WTC11 (cell line): ENCODE measurements at regions not wholly inside any gene's neighbourhood (a gene's known extent, or its start where the extent isn't known, plus 50 kb on each side); places are given as distances from the start of the nearest gene placed in this dataset.

Experiments
- ATAC-seq: fragments of 200-7000 bp; cut with Tn5 transposase; 2 replicates; pipeline ENCODE4 v1.10.0; 2021; ENCODE audit warnings: mild to moderate bottlenecking, moderate library complexity
- CTCF ChIA-PET: fragments of 300-600 bp; sonication (Branson Sonifier 250); formaldehyde crosslinking; loops from one replicate; lab custom pipeline; 2021; ENCODE audit warnings: antibody characterized with exemption; lab: Charles Lee
- POLR2A ChIA-PET: fragments of 350-600 bp; sonication (Branson Sonifier 250); formaldehyde crosslinking; loops from one replicate; lab custom pipeline; 2021; ENCODE audit warnings: antibody characterized with exemption; lab: Charles Lee
- DNase-seq: peaks from one replicate; pipeline ENCODE4 v3.0.0; 2021; ENCODE audit warnings: low spot score
- H3K27ac Mint-ChIP-seq: 2 replicates; pipeline ENCODE4 v1.8.0; 2021; ENCODE audit warnings: mixed read lengths
- H3K27me3 Mint-ChIP-seq: 2 replicates; pipeline ENCODE4 v1.8.0; 2021; ENCODE audit warnings: low read depth, mild to moderate bottlenecking, moderate library complexity, mixed read lengths
- H3K36me3 Mint-ChIP-seq: 2 replicates; pipeline ENCODE4 v1.8.0; 2021; ENCODE audit warnings: mixed read lengths
- H3K4me1 Mint-ChIP-seq: 2 replicates; pipeline ENCODE4 v1.8.0; 2022; ENCODE audit warnings: mixed read lengths
- H3K4me3 Mint-ChIP-seq: 2 replicates; pipeline ENCODE4 v1.8.0; 2021; ENCODE audit warnings: mild to moderate bottlenecking, moderate library complexity, mixed read lengths
- H3K9me3 Mint-ChIP-seq: 2 replicates; pipeline ENCODE4 v1.8.0; 2021; ENCODE audit warnings: mixed read lengths
- CREM ChIP-seq: sonication (generic); formaldehyde crosslinking; IDR thresholded peaks from 2 replicates; pipeline ENCODE4 v1.8.1; 2022; ENCODE audit warnings: mild to moderate bottlenecking, missing genetic modification reagents, moderate library complexity
- PRRX2 ChIP-seq: fragments of 250-450 bp; sonication (Bioruptor Pico); IDR thresholded peaks from 2 replicates; pipeline ENCODE4 v1.8.0; 2021; ENCODE audit warnings: mild to moderate bottlenecking
- SMAD4 ChIP-seq: sonication (generic); formaldehyde crosslinking; IDR thresholded peaks from 2 replicates; pipeline ENCODE4 v1.8.0; 2022; ENCODE audit warnings: mild to moderate bottlenecking, missing genetic modification reagents
- SOX15 ChIP-seq: fragments of 250-450 bp; sonication (Bioruptor Pico); IDR thresholded peaks from 2 replicates; pipeline ENCODE4 v1.9.0; 2021; ENCODE audit warnings: mild to moderate bottlenecking
- ZNF232 ChIP-seq: sonication (generic); formaldehyde crosslinking; IDR thresholded peaks from 2 replicates; pipeline ENCODE4 v1.8.0; 2022; ENCODE audit warnings: mild to moderate bottlenecking, missing genetic modification reagents
- ZNF317 ChIP-seq: sonication (generic); formaldehyde crosslinking; IDR thresholded peaks from 2 replicates; pipeline ENCODE4 v1.8.1; 2023; ENCODE audit warnings: low read depth, mild to moderate bottlenecking, moderate library complexity, missing genetic modification reagents, borderline replicate concordance
- TF ChIP-seq, protein P1 (sequence below): sonication (generic); formaldehyde crosslinking; IDR thresholded peaks from 2 replicates; pipeline ENCODE4 v1.8.1; 2022; ENCODE audit warnings: mild to moderate bottlenecking, missing genetic modification reagents, moderate library complexity, borderline replicate concordance
- TF ChIP-seq, protein P2 (sequence below): sonication (generic); formaldehyde crosslinking; IDR thresholded peaks from 2 replicates; pipeline ENCODE4 v1.8.0; 2023; ENCODE audit warnings: missing genetic modification reagents
- TF ChIP-seq, protein P3 (sequence below): sonication (generic); formaldehyde crosslinking; IDR thresholded peaks from 2 replicates; pipeline ENCODE4 v1.8.0; 2022; ENCODE audit warnings: mild to moderate bottlenecking, missing genetic modification reagents
- TF ChIP-seq, protein P4 (sequence below): sonication (generic); formaldehyde crosslinking; IDR thresholded peaks from 2 replicates; pipeline ENCODE4 v1.8.1; 2023; ENCODE audit warnings: mild to moderate bottlenecking, missing genetic modification reagents, moderate library complexity
- TF ChIP-seq, protein P5 (sequence below): sonication (generic); formaldehyde crosslinking; IDR thresholded peaks from 2 replicates; pipeline ENCODE4 v1.8.0; 2022; ENCODE audit warnings: mild to moderate bottlenecking, missing genetic modification reagents
- TF ChIP-seq, protein P6 (sequence below): fragments of 250-450 bp; sonication (Bioruptor Pico); IDR thresholded peaks from 2 replicates; pipeline ENCODE4 v1.8.0; 2021; ENCODE audit warnings: mild to moderate bottlenecking

DNA sequence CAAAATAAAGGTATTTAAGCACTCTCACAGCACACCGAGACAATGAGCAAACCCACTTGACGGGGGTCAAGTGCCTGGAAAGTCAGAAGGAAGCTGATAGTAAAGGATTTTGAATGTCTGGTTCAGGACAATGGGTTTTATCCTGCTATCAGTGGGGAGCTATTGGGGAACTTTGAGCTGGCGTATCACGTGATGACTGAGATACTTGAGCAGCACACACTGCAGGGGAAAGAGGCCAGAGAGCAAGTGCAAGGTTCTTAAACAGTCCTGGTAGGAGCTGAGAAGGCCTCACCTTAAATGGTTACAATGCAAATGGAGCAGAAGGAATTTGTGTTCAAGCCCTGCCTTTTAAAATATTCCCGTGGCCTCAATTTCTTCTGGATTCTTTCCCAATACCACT, 225.3 kb downstream of the LACC1 start:
- peaks cover 33% of the 10 kb centered on the region for H3K9me3 Mint-ChIP-seq
- POLR2A ChIA-PET, result no interaction called here
- no peak for DNase-seq

DNA sequence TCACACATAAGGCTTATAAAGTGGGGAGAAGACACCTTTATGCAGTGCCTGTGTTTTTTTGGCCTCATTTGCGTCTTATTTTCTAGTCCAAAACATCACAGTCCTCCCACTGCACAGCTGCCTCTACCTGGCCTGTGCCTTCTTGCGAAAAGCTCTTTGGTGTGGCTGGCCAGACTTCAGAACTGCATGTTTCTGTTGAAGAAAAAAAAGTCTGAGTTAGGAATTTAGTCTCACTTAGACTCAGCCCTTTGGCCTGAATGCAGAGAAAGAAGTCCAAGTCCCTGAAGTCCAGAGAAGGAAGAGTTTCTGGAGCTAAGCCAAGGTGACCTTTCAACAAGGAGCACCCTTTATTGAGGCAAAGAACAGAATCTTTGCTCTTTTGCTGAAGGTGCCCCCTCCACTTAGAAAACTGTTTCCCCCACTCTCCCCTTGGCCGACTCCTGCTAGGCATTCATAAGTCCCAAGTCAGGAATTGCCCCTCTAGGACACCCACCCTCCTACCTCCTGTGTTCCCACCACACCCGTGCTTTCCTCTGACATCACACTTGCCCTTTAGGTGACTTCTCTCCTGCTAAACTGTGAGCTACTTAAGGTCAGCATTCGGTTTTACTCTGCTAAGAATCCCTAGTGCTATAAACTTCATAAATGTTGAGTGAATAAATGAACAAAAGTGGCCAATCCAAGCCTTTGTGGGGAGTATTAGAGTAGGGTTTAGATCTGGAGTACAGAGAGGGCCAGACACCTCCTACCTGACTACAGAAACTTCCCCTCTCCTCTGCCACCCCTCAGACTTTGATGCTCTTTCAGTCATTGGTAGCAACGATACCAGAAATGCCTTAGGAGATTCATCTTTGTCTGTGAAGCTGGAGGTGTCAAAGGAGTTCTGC, 226.8 kb downstream of the LACC1 start:
- Mint-ChIP-seq H3K9me3 (peaks cover 26% of the 10 kb centered on the region), H3K27me3 (peaks cover 7% of the 10 kb centered on the region), H3K4me3 (no peak overlapping the region), H3K4me1 (peaks cover 14% of the 10 kb centered on the region), H3K27ac (no peak overlapping the region), H3K36me3 (peaks cover 13% of the 10 kb centered on the region)
- ATAC-seq (no peak), DNase-seq (no peak)
- TF ChIP-seq, protein P1, sequence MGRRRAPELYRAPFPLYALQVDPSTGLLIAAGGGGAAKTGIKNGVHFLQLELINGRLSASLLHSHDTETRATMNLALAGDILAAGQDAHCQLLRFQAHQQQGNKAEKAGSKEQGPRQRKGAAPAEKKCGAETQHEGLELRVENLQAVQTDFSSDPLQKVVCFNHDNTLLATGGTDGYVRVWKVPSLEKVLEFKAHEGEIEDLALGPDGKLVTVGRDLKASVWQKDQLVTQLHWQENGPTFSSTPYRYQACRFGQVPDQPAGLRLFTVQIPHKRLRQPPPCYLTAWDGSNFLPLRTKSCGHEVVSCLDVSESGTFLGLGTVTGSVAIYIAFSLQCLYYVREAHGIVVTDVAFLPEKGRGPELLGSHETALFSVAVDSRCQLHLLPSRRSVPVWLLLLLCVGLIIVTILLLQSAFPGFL, result no peak
- TF ChIP-seq PRRX2 (CRISPR knock-in tag) (no peak), SOX15 (CRISPR knock-in tag) (no peak)
- TF ChIP-seq, protein P2, sequence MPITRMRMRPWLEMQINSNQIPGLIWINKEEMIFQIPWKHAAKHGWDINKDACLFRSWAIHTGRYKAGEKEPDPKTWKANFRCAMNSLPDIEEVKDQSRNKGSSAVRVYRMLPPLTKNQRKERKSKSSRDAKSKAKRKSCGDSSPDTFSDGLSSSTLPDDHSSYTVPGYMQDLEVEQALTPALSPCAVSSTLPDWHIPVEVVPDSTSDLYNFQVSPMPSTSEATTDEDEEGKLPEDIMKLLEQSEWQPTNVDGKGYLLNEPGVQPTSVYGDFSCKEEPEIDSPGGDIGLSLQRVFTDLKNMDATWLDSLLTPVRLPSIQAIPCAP (CRISPR knock-in tag), result no peak
- TF ChIP-seq, protein P3, sequence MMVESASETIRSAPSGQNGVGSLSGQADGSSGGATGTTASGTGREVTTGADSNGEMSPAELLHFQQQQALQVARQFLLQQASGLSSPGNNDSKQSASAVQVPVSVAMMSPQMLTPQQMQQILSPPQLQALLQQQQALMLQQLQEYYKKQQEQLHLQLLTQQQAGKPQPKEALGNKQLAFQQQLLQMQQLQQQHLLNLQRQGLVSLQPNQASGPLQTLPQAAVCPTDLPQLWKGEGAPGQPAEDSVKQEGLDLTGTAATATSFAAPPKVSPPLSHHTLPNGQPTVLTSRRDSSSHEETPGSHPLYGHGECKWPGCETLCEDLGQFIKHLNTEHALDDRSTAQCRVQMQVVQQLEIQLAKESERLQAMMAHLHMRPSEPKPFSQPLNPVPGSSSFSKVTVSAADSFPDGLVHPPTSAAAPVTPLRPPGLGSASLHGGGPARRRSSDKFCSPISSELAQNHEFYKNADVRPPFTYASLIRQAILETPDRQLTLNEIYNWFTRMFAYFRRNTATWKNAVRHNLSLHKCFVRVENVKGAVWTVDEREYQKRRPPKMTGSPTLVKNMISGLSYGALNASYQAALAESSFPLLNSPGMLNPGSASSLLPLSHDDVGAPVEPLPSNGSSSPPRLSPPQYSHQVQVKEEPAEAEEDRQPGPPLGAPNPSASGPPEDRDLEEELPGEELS (CRISPR knock-in tag), result no peak
- POLR2A ChIA-PET, result interaction anchor here (1.2 kb wide), 1 partner anchor 331 kb away, joined by 3 read pairs; no protein-coding TSS in a partner anchor
- CTCF ChIA-PET, result interaction anchor here (0.7 kb wide), 1 partner anchor 11 kb away, joined by 4 read pairs; no protein-coding TSS in a partner anchor

More for the DNA sequence above, 225.3 kb downstream of the LACC1 start:
- peaks cover 7% of the 10 kb centered on the region for H3K27me3 Mint-ChIP-seq
- peaks cover 14% of the 10 kb centered on the region for H3K4me1 Mint-ChIP-seq
- no peak overlapping the region for H3K4me3 Mint-ChIP-seq
- H3K36me3 Mint-ChIP-seq, result peaks cover 18% of the 10 kb centered on the region
- CTCF ChIA-PET, result no interaction called here
- ATAC-seq, result peak; percentile 69
- H3K27ac Mint-ChIP-seq, result no peak overlapping the region
- TF ChIP-seq, protein P3 (CRISPR knock-in tag), result no peak
- TF ChIP-seq ZNF232 (CRISPR knock-in tag) (no peak), ZNF317 (CRISPR knock-in tag) (no peak), CREM (CRISPR knock-in tag) (no peak)
- TF ChIP-seq, protein P4, sequence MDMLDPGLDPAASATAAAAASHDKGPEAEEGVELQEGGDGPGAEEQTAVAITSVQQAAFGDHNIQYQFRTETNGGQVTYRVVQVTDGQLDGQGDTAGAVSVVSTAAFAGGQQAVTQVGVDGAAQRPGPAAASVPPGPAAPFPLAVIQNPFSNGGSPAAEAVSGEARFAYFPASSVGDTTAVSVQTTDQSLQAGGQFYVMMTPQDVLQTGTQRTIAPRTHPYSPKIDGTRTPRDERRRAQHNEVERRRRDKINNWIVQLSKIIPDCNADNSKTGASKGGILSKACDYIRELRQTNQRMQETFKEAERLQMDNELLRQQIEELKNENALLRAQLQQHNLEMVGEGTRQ, result peak; percentile 76
- TF ChIP-seq, protein P5, sequence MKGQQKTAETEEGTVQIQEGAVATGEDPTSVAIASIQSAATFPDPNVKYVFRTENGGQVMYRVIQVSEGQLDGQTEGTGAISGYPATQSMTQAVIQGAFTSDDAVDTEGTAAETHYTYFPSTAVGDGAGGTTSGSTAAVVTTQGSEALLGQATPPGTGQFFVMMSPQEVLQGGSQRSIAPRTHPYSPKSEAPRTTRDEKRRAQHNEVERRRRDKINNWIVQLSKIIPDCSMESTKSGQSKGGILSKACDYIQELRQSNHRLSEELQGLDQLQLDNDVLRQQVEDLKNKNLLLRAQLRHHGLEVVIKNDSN (CRISPR knock-in tag), result peak; percentile 51; the same call in 1 of the 2 replicates

DNA sequence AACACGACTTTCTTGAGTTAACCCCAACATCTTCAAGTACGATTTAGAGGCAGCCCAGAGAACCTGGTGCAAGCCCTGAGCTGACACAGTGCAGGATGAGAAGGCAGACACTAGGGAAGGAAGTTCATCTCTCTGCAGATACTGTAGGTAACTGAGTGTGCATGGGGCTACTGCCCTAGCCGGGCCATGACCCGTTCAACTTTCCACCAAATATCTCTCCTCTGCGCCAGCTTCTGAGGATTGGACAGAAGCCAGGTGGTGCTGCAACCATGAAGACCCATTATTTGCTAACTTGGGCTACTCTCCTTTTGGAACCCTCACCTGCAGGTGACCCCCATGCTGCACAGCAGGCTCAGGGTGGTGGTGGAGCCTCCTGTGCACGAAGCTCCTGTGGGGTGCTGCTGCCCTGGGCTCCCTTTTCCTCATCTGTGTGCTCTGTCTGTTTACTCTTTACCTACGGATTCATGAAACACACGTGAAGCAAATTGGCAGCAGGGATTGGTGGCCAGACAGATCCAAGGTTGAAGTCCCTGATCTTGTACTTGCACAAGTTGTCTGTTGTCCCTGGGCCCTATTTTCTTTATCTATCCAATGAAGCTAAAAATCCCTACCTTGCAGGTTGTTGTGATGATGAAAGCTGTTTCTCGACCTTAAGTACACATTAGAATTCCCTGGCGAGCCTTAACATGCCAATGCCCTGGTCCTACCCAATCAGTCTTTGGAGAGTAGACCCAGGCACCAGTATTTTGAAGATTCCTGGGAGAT, 227.8 kb downstream of the LACC1 start:
- H3K36me3 Mint-ChIP-seq, result peaks cover 9% of the 10 kb centered on the region
- ChIA-PET POLR2A (no interaction called here), CTCF (no interaction called here)
- DNase-seq (no peak), ATAC-seq (no peak)
- H3K4me3 Mint-ChIP-seq, result no peak overlapping the region
- H3K27me3 Mint-ChIP-seq, result peaks cover 7% of the 10 kb centered on the region
- peaks cover 14% of the 10 kb centered on the region for H3K4me1 Mint-ChIP-seq
- no peak for TF ChIP-seq SMAD4 (CRISPR knock-in tag)
- TF ChIP-seq, protein P6, sequence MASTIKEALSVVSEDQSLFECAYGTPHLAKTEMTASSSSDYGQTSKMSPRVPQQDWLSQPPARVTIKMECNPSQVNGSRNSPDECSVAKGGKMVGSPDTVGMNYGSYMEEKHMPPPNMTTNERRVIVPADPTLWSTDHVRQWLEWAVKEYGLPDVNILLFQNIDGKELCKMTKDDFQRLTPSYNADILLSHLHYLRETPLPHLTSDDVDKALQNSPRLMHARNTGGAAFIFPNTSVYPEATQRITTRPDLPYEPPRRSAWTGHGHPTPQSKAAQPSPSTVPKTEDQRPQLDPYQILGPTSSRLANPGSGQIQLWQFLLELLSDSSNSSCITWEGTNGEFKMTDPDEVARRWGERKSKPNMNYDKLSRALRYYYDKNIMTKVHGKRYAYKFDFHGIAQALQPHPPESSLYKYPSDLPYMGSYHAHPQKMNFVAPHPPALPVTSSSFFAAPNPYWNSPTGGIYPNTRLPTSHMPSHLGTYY (CRISPR knock-in tag), result no peak
- H3K9me3 Mint-ChIP-seq, result peaks cover 17% of the 10 kb centered on the region
- H3K27ac Mint-ChIP-seq, result no peak overlapping the region
